Panc1 (cell line): ENCODE measurements at regions not wholly inside any gene's neighbourhood (a gene's known extent, or its start where the extent isn't known, plus 50 kb on each side); places are given as distances from the start of the nearest gene placed in this dataset. TPM values are rescaled to one million over a fixed set of nuclear protein-coding genes. Genes with fewer than 3 reads are reported as not detected.

ENCODE experiments used
- microRNA-seq: library from miRNA; unstranded; fragments of <30 nt; microRNA quantifications from one replicate; pipeline ENCODE4 v1.1.0, GENCODE V29; 2020; ENCODE audit not compliant: unreplicated experiment

Small RNA genes lying in the stretch of these regions (microRNA-seq; reads per million reads assigned to microRNA genes)
- gene MIR5701-1, result not detected
